Esophagus squamous epithelium (tissue), 5 donors: ENCODE measurements at regions not wholly inside any gene's neighbourhood (a gene's known extent, or its start where the extent isn't known, plus 50 kb on each side); places are given as distances from the start of the nearest gene placed in this dataset.

Experiments
- DNase-seq: peaks from one replicate; lab custom pipeline; 2025; lab: John Stamatoyannopoulos, UW
- H3K27ac ChIP-seq, 4 donors: fragments of 200-600 bp; sonication (generic); one replicate each; pipeline ENCODE4 v1.5.1; 2016 to 2019; ENCODE audit warnings: mild to moderate bottlenecking in 1 of 4
- H3K27me3 ChIP-seq, 4 donors: fragments of 200-600 bp; sonication (generic); 1 replicate in 3 of 4; 2 replicates in 1 of 4; pipeline versions ENCODE4 v1.5.1 to v1.6.0; 2017 to 2021; ENCODE audit warnings: antibody characterized with exemption in 1 of 4
- H3K36me3 ChIP-seq, 3 donors: fragments of 200-600 bp; sonication (generic); one replicate each; pipeline ENCODE4 v1.5.1; 2016 to 2019
- H3K4me1 ChIP-seq, 3 donors: fragments of 200-600 bp; sonication (generic); one replicate each; pipeline ENCODE4 v1.5.1; 2017 to 2019
- H3K4me3 ChIP-seq, 4 donors: fragments of 200-600 bp; sonication (generic); 1 replicate in 3 of 4; 2 replicates in 1 of 4; pipeline ENCODE4 v1.5.1; 2016 to 2019; ENCODE audit warnings: mild to moderate bottlenecking in 2 of 4, moderate library complexity in 1 of 4
- H3K9me3 ChIP-seq, 3 donors: fragments of 200-600 bp; sonication (generic); one replicate each; pipeline ENCODE4 v1.5.1; 2016 to 2019
- POLR2A ChIP-seq, 4 donors: fragments of 450-650 bp; IDR thresholded peaks; one replicate each; pipeline ENCODE4 v1.6.1; 2017; ENCODE audit warnings: antibody characterized with exemption in 4 of 4, mild to moderate bottlenecking in 4 of 4, moderate library complexity in 3 of 4
- WGBS, 2 donors: methylation state at CpG; one replicate each; pipeline ENCODE4 v1.1.5; 2018; 5-methylcytosine and 5-hydroxymethylcytosine counted together
- intact Hi-C: fragments of 100-400 bp; cut with DNase I; formaldehyde crosslinking; loops from one replicate; pipeline ENCODE4 v1.15.0; 2022
- TF ChIP-seq, protein P1 (sequence below), 6 experiments: fragments of 450-650 bp in 4 of 6; fragments of 200-600 bp in 2 of 6; sonication (generic) in 2 of 6; IDR thresholded peaks; one replicate each; pipeline ENCODE4 v1.5.1; 2016 to 2019; ENCODE audit warnings: antibody characterized with exemption in 6 of 6, mild to moderate bottlenecking in 4 of 6, moderate library complexity in 4 of 6
- donor health status: DM: yes; HTN: yes; CAD: no.

DNA sequence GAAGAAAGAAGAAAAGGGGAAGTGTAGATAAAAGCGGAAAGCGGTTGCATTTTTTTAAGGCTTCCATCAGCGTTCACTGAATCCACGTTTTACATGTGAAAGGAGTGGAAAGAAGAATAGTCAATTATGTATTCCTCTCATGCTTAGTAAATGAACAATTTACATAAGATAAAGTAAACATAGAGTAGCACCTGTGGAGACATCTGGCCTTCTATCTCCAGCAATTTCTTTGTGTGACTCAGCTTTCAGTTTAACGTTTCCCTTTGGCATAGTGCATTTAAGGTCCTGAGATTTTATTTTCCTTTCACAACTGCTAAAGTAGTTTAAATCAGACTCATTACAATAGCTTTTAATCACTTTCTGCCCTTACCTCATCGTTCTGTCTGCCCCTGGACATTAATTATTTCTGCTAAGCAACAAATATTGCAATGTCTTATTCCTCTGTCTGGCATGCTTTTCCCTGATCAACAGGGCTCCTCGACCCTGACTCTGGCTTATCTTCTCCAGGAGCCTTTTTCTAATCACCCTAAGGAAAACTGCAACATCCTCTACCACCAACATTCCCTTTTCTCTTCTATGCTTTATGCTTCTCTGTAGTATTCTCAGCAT is 383.5 kb upstream of the VWC2 start:
- Histone ChIP-seq H3K27ac (no peak overlapping the region), H3K27me3 (peaks cover 0 to 53% (median 0%) of the 10 kb centered on the region in 4 donors), H3K9me3 (peaks cover 0 to 5% (median 0%) of the 10 kb centered on the region in 3 donors), H3K36me3 (no peaks in the 10 kb centered on the region), H3K4me3 (no peak overlapping the region), H3K4me1 (no peaks in the 10 kb centered on the region)
- WGBS, 2 donors, result 59 to 61% methylated on average over 7 of the region's 7 CpGs
- DNase-seq, result no peak
- intact Hi-C loops, result no loop called here
- TF ChIP-seq, protein P1, sequence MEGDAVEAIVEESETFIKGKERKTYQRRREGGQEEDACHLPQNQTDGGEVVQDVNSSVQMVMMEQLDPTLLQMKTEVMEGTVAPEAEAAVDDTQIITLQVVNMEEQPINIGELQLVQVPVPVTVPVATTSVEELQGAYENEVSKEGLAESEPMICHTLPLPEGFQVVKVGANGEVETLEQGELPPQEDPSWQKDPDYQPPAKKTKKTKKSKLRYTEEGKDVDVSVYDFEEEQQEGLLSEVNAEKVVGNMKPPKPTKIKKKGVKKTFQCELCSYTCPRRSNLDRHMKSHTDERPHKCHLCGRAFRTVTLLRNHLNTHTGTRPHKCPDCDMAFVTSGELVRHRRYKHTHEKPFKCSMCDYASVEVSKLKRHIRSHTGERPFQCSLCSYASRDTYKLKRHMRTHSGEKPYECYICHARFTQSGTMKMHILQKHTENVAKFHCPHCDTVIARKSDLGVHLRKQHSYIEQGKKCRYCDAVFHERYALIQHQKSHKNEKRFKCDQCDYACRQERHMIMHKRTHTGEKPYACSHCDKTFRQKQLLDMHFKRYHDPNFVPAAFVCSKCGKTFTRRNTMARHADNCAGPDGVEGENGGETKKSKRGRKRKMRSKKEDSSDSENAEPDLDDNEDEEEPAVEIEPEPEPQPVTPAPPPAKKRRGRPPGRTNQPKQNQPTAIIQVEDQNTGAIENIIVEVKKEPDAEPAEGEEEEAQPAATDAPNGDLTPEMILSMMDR (IDR thresholded peaks at IDR 0.05), result no peak
- no peak for TF ChIP-seq POLR2A (IDR thresholded peaks at IDR 0.05)

DNA sequence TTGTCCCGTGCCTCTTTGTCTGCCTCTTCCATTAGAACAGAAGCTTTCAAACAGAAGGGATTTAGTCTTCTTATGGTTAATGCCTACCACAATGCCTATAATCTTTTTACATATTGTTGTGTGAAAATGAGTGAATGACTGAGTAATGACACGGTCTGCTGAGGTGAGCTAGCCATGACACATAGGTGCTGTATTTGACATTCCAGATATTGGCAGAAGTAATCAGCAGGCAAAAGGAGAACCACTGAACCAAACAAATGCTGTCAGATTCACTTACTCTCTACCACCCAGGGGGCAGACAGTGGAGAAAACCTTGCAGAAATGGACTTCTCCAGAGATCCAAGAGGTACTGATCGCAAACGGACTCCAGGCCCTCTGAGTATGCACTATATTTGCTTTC is 377.2 kb upstream of the VWC2 start:
- DNase-seq, result no peak
- H3K4me3 ChIP-seq, result no peak overlapping the region
- H3K27ac ChIP-seq, result no peak overlapping the region
- WGBS, 2 donors, result 46 to 59% methylated on average over 4 of the region's 4 CpGs
- no peaks in the 10 kb centered on the region for H3K9me3 ChIP-seq
- intact Hi-C loops, result no loop called here
- no peaks in the 10 kb centered on the region for H3K36me3 ChIP-seq
- peaks cover 0 to 56% (median 0%) of the 10 kb centered on the region in 4 donors for H3K27me3 ChIP-seq
- TF ChIP-seq, protein P1 (IDR thresholded peaks at IDR 0.05), result no peak
- TF ChIP-seq POLR2A (IDR thresholded peaks at IDR 0.05), result no peak
- peaks cover 0 to 22% (median 3%) of the 10 kb centered on the region in 3 donors for H3K4me1 ChIP-seq

DNA sequence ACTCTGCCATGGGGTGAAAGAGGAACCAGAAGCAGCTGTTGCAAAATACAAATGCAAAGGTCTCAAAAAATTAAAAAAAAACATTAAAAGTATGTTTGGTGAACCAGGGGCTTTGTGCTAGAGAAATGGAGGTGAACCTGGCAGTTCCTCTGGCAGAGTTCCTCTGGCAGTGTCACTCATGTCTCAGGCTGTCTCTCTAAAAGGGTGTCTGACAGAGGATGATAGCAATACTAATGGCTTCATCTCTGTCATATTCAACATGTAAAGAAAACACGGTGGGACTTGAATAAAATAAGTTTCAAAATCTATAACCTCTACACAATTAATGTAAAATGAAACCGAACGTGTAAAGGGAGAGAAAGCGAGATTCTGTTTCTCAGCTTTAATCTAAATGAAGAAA is 375.7 kb upstream of the VWC2 start:
- intact Hi-C loops, result no loop called here

DNA sequence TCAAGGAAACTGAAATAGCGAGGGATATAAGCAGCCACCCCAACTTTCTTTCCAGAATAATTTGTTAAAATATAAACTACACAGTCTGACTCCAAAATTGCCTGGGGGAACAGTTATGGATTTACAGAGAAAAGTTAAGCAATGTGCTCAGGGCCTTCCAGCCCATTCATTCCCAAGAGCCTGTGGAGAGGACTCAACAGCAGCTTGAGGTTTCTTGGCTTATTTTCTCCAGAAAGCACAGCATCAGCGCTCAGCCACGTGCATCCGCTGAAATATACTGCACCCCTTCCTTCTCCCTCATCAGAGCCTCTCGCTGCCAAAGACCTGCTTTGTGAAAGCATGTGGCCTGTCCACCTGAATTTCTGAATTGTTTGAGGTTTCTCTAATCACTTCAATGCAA is 375.2 kb upstream of the VWC2 start:
- Histone ChIP-seq H3K27me3 (peaks cover 0 to 42% (median 0%) of the 10 kb centered on the region in 4 donors), H3K36me3 (no peaks in the 10 kb centered on the region), H3K27ac (no peak overlapping the region), H3K4me3 (no peak overlapping the region), H3K4me1 (peaks cover 0 to 22% (median 3%) of the 10 kb centered on the region in 3 donors), H3K9me3 (no peaks in the 10 kb centered on the region)
- intact Hi-C loops, result no loop called here
- WGBS, 2 donors, result 45 to 65% methylated on average over 1 to 5 of the region's 5 CpGs
- TF ChIP-seq POLR2A (IDR thresholded peaks at IDR 0.05), result no peak
- TF ChIP-seq, protein P1 (IDR thresholded peaks at IDR 0.05), result no peak
- no peak for DNase-seq

More for the DNA sequence above, 375.7 kb upstream of the VWC2 start:
- no peak for TF ChIP-seq POLR2A (IDR thresholded peaks at IDR 0.05)
- TF ChIP-seq, protein P1 (IDR thresholded peaks at IDR 0.05), result no peak
- H3K9me3 ChIP-seq, result no peaks in the 10 kb centered on the region
- peaks cover 0 to 22% (median 3%) of the 10 kb centered on the region in 3 donors for H3K4me1 ChIP-seq
- no peak overlapping the region for H3K27ac ChIP-seq
- 87 to 90% methylated on average over 4 of the region's 4 CpGs for WGBS, 2 donors
- no peaks in the 10 kb centered on the region for H3K36me3 ChIP-seq
- no peak overlapping the region for H3K4me3 ChIP-seq
- DNase-seq, result no peak
- H3K27me3 ChIP-seq, result peaks cover 0 to 46% (median 0%) of the 10 kb centered on the region in 4 donors

DNA sequence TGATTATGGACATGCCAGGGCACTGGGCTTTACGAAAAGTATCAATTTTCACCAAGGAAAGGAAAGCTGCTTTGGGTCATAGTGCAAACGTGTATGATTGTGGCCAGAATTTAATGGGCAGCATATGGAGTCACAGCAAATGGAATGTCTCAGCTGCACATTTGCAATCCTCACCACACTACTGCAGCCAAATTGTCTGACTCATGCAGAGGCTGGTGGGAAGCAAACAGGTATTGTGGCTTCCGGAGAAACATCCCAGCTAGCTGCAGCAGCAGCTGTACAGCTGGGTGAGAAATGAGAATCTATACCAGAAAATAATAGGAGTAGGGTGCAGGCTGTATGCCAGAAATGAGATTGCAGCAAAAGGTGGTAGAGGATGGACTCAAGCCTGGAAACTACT is 374.7 kb upstream of the VWC2 start:
- H3K4me3 ChIP-seq, result no peak overlapping the region
- intact Hi-C loops, result no loop called here
- WGBS, 2 donors, result 24 to 27% methylated on average over 3 of the region's 3 CpGs
- H3K9me3 ChIP-seq, result no peaks in the 10 kb centered on the region
- H3K4me1 ChIP-seq, result peaks cover 0 to 22% (median 3%) of the 10 kb centered on the region in 3 donors
- H3K27ac ChIP-seq, result no peak overlapping the region
- peaks cover 0 to 36% (median 0%) of the 10 kb centered on the region in 4 donors for H3K27me3 ChIP-seq
- H3K36me3 ChIP-seq, result no peaks in the 10 kb centered on the region
- TF ChIP-seq, protein P1 (IDR thresholded peaks at IDR 0.05), result no peak
- TF ChIP-seq POLR2A (IDR thresholded peaks at IDR 0.05), result no peak
- DNase-seq, result no peak
